ENCODE measurements at regions not wholly inside any gene's neighbourhood (a gene's known extent, or its start where the extent isn't known, plus 50 kb on each side); places are given as distances from the start of the nearest gene placed in this dataset.

DNA sequence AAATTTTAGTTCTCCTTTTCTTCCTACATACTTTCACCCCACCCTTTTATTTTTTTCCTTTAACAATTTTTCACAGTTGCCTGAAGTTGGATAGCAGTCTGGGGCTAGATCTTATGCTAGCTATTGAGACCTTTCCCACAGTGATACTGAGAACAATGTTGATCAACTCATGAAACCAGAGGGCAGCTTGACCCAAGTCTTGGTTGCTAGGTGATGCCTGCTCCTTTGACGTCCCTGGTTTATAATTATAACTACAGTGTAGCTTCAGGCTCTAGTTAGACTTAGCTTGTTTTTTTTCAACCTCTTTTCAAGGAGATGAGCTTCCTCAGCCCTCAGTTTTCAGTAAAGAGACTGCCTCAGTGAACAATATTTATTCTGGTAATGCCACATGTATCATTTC lies 648.5 kb downstream of the IRS1 start:
- no peaks in the 10 kb centered on the region for H3K36me3 Mint-ChIP-seq (ENCODE audit: insufficient read depth)
- H3K4me3 Mint-ChIP-seq: no peak overlapping the region
- no peak for DNase-seq
- H3K9me3 Mint-ChIP-seq: no peaks in the 10 kb centered on the region
- H3K4me1 Mint-ChIP-seq (ENCODE audit: low read depth): no peaks in the 10 kb centered on the region
- no peak for ATAC-seq
- H3K27me3 Mint-ChIP-seq (ENCODE audit: low read depth): peaks cover 4% of the 10 kb centered on the region

DNA sequence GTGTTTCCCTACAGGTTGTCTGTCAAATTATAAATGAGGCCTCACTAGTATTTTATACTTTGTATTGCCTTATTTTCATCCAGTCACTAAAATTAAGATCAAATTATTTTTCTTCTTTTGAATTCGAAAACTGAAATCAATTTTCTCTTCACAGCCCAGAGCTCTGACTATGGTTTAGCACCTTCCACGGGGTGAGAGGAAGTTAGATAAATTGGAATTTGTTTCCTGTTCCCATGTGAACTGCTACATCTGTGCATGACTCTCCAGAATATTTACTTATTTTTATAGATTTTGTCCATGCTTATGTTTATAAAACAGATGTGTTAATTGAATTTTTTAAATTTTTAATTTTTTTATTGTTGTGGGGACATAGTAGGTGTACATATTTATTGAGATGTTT lies 656.5 kb downstream of the IRS1 start:
- ATAC-seq (no peak), DNase-seq (no peak)
- Mint-ChIP-seq H3K9me3 (no peaks in the 10 kb centered on the region), H3K27me3 (ENCODE audit: low read depth) (no peaks in the 10 kb centered on the region), H3K4me1 (ENCODE audit: low read depth) (no peaks in the 10 kb centered on the region), H3K36me3 (ENCODE audit: insufficient read depth) (no peaks in the 10 kb centered on the region), H3K4me3 (no peak overlapping the region)

DNA sequence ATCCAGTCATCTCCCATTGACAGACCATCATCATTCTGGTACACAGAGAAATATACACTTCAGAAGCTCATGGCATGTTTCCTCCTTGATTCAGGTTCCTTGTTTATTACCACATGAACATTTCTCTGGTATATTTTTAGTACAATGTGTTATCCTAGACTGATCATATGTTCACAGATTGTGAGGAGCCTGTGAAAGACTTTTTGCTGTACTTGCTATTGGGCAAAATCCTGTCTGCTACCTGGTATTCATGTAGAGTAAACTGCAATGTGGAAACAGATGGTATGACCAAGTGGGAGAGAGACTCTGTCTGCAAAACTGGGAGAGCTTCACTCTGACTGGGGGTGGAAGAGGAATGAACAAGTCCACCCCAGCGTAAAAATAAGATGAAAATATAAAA lies 657.2 kb downstream of the IRS1 start:
- no peaks in the 10 kb centered on the region for H3K4me1 Mint-ChIP-seq (ENCODE audit: low read depth)
- no peak overlapping the region for H3K4me3 Mint-ChIP-seq
- no peaks in the 10 kb centered on the region for H3K36me3 Mint-ChIP-seq (ENCODE audit: insufficient read depth)
- no peaks in the 10 kb centered on the region for H3K27me3 Mint-ChIP-seq (ENCODE audit: low read depth)
- DNase-seq: no peak
- ATAC-seq: no peak
- H3K9me3 Mint-ChIP-seq: no peaks in the 10 kb centered on the region

DNA sequence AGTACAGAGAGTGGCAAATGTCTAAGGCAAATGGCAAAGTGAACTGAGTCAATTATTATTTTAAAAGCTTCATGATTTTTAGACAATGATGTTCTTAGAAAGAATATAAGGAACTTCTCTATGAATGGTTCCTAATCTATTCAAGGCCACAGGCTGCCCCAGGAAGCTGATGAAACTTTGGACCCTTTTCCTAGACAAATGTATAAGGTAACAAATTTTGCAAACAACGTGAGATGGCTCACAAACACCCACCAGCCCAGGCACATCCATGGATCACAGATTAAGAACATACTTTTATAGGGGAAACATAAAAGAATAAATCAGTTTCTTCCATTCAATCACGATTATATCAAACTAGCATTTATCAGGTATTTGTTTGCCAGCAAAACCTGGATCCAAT lies 659.0 kb downstream of the IRS1 start:
- H3K36me3 Mint-ChIP-seq (ENCODE audit: insufficient read depth): no peaks in the 10 kb centered on the region
- ATAC-seq (no peak), DNase-seq (no peak)
- no peaks in the 10 kb centered on the region for H3K27me3 Mint-ChIP-seq (ENCODE audit: low read depth)
- H3K4me1 Mint-ChIP-seq (ENCODE audit: low read depth): peaks cover 1% of the 10 kb centered on the region
- no peaks in the 10 kb centered on the region for H3K9me3 Mint-ChIP-seq
- H3K4me3 Mint-ChIP-seq: no peak overlapping the region

DNA sequence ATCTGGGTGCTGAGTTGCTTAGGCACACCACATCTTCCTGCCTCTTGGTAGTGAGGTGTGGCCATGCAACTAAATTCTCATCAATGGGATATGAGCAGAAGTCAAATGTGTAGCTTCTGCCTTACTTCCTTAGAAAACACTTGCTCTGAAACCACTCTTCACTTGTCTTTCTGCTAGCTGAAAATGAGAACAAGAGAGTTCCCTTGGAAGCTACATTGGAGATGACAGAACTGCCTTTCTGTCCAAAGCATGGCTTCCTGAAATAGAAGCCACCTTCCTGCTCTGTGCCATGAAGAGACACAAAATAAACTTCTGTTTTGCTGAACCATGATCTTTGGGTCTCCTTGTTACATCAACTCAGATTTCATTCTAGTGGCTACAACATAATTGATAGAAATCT lies 659.9 kb downstream of the IRS1 start:
- H3K4me3 Mint-ChIP-seq: no peak overlapping the region
- no peaks in the 10 kb centered on the region for H3K27me3 Mint-ChIP-seq (ENCODE audit: low read depth)
- peaks cover 1% of the 10 kb centered on the region for H3K4me1 Mint-ChIP-seq (ENCODE audit: low read depth)
- no peak for DNase-seq
- ATAC-seq: no peak
- no peaks in the 10 kb centered on the region for H3K36me3 Mint-ChIP-seq (ENCODE audit: insufficient read depth)
- no peaks in the 10 kb centered on the region for H3K9me3 Mint-ChIP-seq

DNA sequence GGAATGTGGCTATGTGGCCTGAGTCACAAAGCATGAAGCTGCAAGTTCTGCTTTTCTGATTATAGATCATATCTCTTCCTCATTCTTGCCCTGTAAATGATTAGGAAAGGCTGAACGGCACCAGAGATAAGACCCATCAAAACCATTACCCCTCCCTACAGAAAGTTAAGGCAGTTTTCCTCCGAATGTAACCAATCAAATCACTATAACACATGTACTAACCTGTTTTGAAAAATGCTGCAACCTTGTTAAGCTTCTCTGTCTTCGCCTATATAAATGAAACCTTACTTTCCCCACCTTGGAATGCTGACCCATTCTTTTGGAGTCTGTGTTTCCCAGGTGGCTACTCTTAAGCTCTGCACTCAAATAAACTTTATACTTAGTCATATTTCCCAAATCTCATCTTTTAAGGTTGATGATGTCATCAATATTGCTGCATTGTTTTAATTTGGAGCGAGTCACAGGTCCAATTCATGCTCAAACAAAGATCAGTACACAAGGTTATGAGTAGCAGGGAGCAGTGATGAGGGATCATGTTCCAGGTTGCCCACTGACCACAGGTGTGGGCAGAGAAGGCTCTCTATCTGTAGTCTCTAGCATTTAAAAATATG lies 662.3 kb downstream of the IRS1 start:
- ATAC-seq (no peak), DNase-seq (no peak)
- peaks cover 1% of the 10 kb centered on the region for H3K4me1 Mint-ChIP-seq (ENCODE audit: low read depth)
- no peak overlapping the region for H3K4me3 Mint-ChIP-seq
- H3K36me3 Mint-ChIP-seq (ENCODE audit: insufficient read depth): no peaks in the 10 kb centered on the region
- no peaks in the 10 kb centered on the region for H3K9me3 Mint-ChIP-seq
- peaks cover 10% of the 10 kb centered on the region for H3K27me3 Mint-ChIP-seq (ENCODE audit: low read depth)

DNA sequence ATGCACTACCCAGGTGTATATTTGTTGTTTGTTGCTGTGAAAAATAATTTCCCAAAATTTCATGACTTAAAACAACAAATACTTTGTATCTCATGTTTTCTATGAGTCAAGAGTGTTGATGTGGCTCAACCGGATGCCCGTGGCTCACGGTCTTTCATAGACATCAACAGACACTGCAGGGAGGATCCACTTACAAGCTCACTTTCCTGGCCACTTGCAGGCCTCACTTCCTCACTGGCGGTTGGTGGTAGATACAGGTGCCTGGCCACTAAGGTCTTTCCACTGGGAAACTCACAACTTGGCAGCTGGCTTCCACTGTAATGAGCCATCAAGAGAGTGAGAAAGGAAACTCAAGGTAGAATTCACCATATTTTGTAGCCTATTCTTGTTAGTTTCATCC lies 662.9 kb downstream of the IRS1 start:
- no peak for ATAC-seq
- H3K4me3 Mint-ChIP-seq: no peak overlapping the region
- no peak for DNase-seq
- peaks cover 1% of the 10 kb centered on the region for H3K4me1 Mint-ChIP-seq (ENCODE audit: low read depth)
- H3K36me3 Mint-ChIP-seq (ENCODE audit: insufficient read depth): no peaks in the 10 kb centered on the region
- peaks cover 11% of the 10 kb centered on the region for H3K27me3 Mint-ChIP-seq (ENCODE audit: low read depth)
- H3K9me3 Mint-ChIP-seq: no peaks in the 10 kb centered on the region

DNA sequence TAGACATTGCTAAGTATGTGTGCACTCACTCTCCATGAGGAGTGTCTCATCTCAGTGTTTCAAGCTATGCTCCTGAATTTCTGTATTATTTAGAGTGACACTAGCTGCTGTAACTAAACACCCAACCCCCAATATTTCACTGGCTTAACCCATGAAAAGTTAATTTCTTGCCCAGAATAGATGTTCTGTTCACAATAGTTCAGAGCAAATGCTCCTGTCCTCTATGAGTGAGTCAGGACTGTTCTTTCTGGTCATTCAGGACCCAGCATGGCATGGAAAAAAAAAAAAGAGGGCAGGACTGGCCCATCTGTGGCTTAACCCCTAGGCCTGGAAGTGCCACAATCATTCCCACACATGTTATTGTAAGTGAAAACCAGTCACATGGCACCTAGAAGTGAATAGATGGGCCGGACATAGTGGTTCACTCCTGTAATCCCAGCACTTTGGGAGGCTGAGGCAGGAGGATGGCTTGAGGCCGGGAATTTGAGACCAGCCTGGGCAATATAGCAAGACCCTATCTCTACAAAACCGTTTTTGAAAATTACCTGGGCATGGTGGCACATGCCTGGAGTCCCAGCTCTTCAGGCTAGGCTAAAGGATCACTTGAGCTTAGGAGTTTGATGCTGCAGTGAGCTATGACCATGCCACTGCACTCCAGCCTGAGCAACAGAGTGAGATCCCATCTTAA lies 663.6 kb downstream of the IRS1 start:
- Mint-ChIP-seq H3K4me1 (ENCODE audit: low read depth) (peaks cover 1% of the 10 kb centered on the region), H3K4me3 (no peak overlapping the region), H3K9me3 (no peaks in the 10 kb centered on the region), H3K27me3 (ENCODE audit: low read depth) (peaks cover 11% of the 10 kb centered on the region), H3K36me3 (ENCODE audit: insufficient read depth) (no peaks in the 10 kb centered on the region)
- no peak for ATAC-seq
- no peak for DNase-seq

DNA sequence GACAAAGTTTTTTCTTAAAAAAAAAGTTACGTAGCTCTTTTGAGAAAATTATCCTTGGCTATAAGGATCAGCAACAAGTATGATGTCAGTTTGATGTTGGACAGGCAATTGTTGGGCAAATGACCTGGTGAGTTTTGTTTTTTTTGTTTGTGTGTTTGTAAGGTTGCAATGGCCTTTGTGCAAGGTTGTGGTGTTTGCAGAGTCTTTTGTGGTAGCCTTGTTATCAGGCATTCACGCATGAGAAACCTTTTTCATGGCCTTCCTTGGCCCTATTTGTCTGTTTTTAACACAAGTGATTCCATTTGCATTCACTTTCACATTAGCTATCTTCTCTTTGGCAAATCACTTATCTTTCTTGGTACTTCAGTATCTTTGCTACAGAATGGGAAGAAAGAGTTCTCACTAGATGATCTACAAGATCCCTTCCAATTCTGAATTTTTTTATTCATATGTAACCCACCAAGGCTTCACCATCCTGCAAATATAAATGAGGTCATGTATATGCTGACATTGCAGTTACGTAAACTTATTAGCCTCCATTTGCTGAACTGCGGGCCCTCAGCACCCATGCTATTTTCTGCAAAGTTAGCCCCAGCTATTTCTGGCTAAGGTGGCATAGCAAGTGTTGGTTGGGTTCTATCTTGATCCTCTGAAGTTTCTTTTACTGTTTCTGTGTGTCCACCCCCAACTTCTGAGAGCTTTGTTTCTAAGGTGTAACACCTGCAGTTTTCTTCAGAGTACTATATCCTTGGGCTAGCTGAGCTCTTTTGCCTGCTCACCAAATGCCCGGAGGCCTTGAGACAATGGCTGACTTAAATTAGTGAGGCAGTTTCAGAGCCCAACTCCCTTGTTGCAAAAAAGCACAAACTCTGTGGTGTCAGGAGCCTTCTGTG lies 667.1 kb downstream of the IRS1 start:
- peaks cover 12% of the 10 kb centered on the region for H3K27me3 Mint-ChIP-seq (ENCODE audit: low read depth)
- no peaks in the 10 kb centered on the region for H3K9me3 Mint-ChIP-seq
- no peak for DNase-seq
- no peak for ATAC-seq
- no peaks in the 10 kb centered on the region for H3K36me3 Mint-ChIP-seq (ENCODE audit: insufficient read depth)
- H3K4me3 Mint-ChIP-seq: no peak overlapping the region
- H3K4me1 Mint-ChIP-seq (ENCODE audit: low read depth): peaks cover 1% of the 10 kb centered on the region

DNA sequence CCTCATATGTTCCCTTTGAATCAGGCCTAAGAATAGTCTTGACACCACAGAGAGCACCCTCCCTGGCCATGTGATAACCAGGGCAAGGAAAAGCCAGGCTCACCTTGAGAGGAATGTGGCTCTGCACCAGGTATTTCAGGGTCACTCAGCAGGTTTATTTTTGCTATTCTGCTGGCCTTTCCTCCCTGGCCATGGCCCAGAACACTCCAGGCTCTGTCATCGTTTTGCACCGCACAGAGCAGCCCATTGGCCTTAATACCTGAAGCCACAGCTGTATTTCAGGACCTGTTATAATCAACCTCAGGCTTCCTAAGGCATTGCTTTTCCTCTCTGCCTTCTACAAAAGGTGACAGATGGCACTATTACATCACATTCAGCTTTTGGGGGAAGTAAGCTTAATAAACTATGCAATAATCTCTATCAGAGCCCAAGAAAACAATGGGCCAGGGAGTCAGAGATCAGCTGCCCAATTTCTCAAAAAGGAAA lies 668.3 kb downstream of the IRS1 start:
- no peaks in the 10 kb centered on the region for H3K4me1 Mint-ChIP-seq (ENCODE audit: low read depth)
- no peak for ATAC-seq
- H3K9me3 Mint-ChIP-seq: no peaks in the 10 kb centered on the region
- no peak overlapping the region for H3K4me3 Mint-ChIP-seq
- H3K27me3 Mint-ChIP-seq (ENCODE audit: low read depth): peaks cover 13% of the 10 kb centered on the region
- no peak for DNase-seq
- no peaks in the 10 kb centered on the region for H3K36me3 Mint-ChIP-seq (ENCODE audit: insufficient read depth)

DNA sequence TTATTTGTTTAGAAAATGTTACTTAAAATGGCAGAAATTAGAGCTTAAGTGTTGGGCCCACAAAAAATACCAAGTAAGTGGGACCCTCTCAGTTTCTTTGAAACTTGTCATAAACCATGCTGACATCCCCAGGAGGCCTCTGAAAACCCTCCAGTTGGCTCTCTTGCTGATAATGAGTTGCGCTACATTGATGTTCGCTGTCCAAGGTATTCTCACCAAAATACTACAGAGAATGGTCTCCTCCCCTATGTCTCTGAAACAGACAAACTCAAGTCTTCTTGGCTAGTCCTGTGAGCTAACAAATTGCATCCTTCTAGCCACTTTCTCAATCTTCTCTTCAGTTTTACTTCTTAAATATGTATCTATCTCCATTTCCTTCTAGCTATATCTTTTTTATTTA lies 669.4 kb downstream of the IRS1 start:
- no peak overlapping the region for H3K4me3 Mint-ChIP-seq
- no peak for ATAC-seq
- no peak for DNase-seq
- H3K4me1 Mint-ChIP-seq (ENCODE audit: low read depth): no peaks in the 10 kb centered on the region
- H3K36me3 Mint-ChIP-seq (ENCODE audit: insufficient read depth): no peaks in the 10 kb centered on the region
- no peaks in the 10 kb centered on the region for H3K9me3 Mint-ChIP-seq
- peaks cover 13% of the 10 kb centered on the region for H3K27me3 Mint-ChIP-seq (ENCODE audit: low read depth)

DNA sequence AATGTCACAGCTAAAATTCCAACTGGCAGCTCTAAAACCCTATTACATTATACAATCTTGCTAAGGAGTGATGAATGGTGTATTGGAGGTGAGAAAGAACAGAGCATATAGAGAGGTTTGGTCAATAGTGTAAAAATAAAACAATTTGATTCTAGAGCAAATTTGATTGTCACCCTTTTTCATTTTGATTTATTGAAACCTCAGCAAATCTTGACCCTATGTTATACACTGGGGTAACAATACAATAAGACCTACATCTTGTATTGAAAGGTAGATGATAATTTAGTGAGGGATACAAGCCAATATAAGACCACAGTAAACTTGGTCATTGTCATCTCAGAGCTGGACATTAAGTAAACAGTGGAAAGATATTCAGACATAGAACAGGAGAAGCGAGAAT lies 671.9 kb downstream of the IRS1 start:
- H3K36me3 Mint-ChIP-seq (ENCODE audit: insufficient read depth): no peaks in the 10 kb centered on the region
- no peak overlapping the region for H3K4me3 Mint-ChIP-seq
- no peaks in the 10 kb centered on the region for H3K4me1 Mint-ChIP-seq (ENCODE audit: low read depth)
- H3K27me3 Mint-ChIP-seq (ENCODE audit: low read depth): peaks cover 7% of the 10 kb centered on the region
- ATAC-seq: no peak
- H3K9me3 Mint-ChIP-seq: no peaks in the 10 kb centered on the region
- DNase-seq: no peak

DNA sequence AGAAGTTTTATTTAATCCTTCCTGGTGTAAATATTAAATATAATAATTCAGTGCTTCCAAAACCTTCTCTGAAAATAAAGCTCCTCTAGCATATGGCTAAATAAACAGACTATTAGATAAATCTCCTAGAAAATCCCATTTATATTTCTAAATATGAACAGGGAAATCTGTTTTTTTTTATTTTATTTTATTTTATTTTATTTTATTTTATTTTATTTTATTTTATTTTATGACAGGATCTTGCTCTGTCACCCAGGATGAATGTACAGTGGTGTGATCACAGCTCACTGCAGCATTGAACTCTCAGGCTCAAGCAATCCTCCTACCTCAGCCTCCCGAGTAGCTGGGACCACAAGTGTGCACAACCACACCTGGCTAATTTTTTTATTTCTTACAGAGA lies 673.5 kb downstream of the IRS1 start:
- H3K9me3 Mint-ChIP-seq: no peaks in the 10 kb centered on the region
- H3K36me3 Mint-ChIP-seq (ENCODE audit: insufficient read depth): no peaks in the 10 kb centered on the region
- no peak for DNase-seq
- H3K4me3 Mint-ChIP-seq: no peak overlapping the region
- ATAC-seq: no peak
- peaks cover 4% of the 10 kb centered on the region for H3K27me3 Mint-ChIP-seq (ENCODE audit: low read depth)
- no peaks in the 10 kb centered on the region for H3K4me1 Mint-ChIP-seq (ENCODE audit: low read depth)

DNA sequence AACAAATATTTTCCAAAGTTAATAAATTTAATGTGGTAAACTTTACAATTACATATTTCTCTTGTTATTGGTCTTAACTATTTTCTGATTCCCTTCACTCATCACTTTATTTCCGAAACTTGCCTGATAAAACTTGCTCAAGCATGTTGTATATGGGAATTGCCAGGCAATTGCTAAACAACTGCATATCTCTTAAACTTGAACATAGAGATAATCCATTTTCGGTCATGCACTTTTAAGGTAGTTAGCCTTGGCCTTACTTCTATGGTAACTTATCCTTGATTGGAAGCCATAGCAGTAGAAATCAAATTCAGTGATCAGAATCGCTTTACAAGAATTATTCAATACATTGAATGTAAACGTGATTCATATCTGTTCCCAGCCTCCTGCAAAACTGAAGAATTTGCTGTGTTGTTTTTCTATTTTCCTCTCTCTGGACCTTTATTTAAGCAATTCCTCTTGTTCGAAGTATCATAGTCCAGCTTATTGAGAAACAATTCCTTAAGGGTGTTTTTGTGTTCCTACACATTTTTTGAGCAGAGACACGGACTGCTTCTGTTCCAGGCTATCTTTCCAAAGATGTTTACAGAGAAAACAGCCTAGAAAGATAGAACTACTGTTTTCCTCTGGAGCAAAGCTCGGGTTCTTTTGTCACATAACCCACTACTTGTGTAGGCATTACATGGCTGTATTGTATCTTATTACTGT lies 674.3 kb downstream of the IRS1 start:
- Mint-ChIP-seq H3K36me3 (ENCODE audit: insufficient read depth) (no peaks in the 10 kb centered on the region), H3K4me1 (ENCODE audit: low read depth) (no peaks in the 10 kb centered on the region), H3K27me3 (ENCODE audit: low read depth) (peaks cover 4% of the 10 kb centered on the region)

More for the DNA sequence above, 674.3 kb downstream of the IRS1 start:
- no peaks in the 10 kb centered on the region for H3K9me3 Mint-ChIP-seq
- ATAC-seq (no peak), DNase-seq (no peak)
- no peak overlapping the region for H3K4me3 Mint-ChIP-seq
